ENCODE measurements at regions not wholly inside any gene's neighbourhood (a gene's known extent, or its start where the extent isn't known, plus 50 kb on each side); places are given as distances from the start of the nearest gene placed in this dataset.

GRCh38 chr4:188612659-188613058 lies 473.4 kb downstream of the TRIML1 start:
- H3K27me3 ChIP-seq (ENCODE audit: low read depth) = no peaks in the 10 kb centered on the region
- in situ Hi-C loops (cut with MboI; ENCODE audit: low sequenced_read_pairs) = no loop called here

GRCh38 chr4:188613976-188614375 lies 474.7 kb downstream of the TRIML1 start:
- in situ Hi-C loops (cut with MboI; ENCODE audit: low sequenced_read_pairs) = no loop called here
- no peaks in the 10 kb centered on the region for H3K36me3 ChIP-seq (replicated peaks)
- no peak overlapping the region for H3K4me3 ChIP-seq
- H3K9me3 ChIP-seq = no peaks in the 10 kb centered on the region
- no peaks in the 10 kb centered on the region for H3K27me3 ChIP-seq (ENCODE audit: low read depth)
- DNase-seq (ENCODE audit: low spot score in 2 of 2) = no peak
- H3K4me1 ChIP-seq = no peaks in the 10 kb centered on the region

More at GRCh38 chr4:188612659-188613058, 473.4 kb downstream of the TRIML1 start:
- Histone ChIP-seq H3K4me1 (no peaks in the 10 kb centered on the region), H3K36me3 (replicated peaks) (no peaks in the 10 kb centered on the region), H3K9me3 (no peaks in the 10 kb centered on the region), H3K4me3 (no peak overlapping the region)
- no peak for DNase-seq (ENCODE audit: low spot score in 2 of 2)

GRCh38 chr4:188619456-188620149 lies 480.4 kb downstream of the TRIML1 start:
- no peaks in the 10 kb centered on the region for H3K4me1 ChIP-seq
- H3K36me3 ChIP-seq (replicated peaks) = no peaks in the 10 kb centered on the region
- H3K4me3 ChIP-seq = no peak overlapping the region
- in situ Hi-C loops (cut with MboI; ENCODE audit: low sequenced_read_pairs) = no loop called here
- no peaks in the 10 kb centered on the region for H3K27me3 ChIP-seq (ENCODE audit: low read depth)
- no peaks in the 10 kb centered on the region for H3K9me3 ChIP-seq
- DNase-seq (ENCODE audit: low spot score in 2 of 2) = no peak

- Histone ChIP-seq H3K27me3 (ENCODE audit: low read depth) (no peaks in the 10 kb centered on the region), H3K4me1 (no peaks in the 10 kb centered on the region), H3K36me3 (replicated peaks) (no peaks in the 10 kb centered on the region), H3K4me3 (no peak overlapping the region), H3K9me3 (no peaks in the 10 kb centered on the region)
- no peak for DNase-seq (ENCODE audit: low spot score in 2 of 2)
- in situ Hi-C loops (cut with MboI; ENCODE audit: low sequenced_read_pairs) = no loop called here
These were observed 481.4 kb downstream of the TRIML1 start for GRCh38 chr4:188620608-188621007.

- no peaks in the 10 kb centered on the region for H3K4me1 ChIP-seq
- in situ Hi-C loops (cut with MboI; ENCODE audit: low sequenced_read_pairs) = no loop called here
- DNase-seq (ENCODE audit: low spot score in 2 of 2) = no peak
- no peaks in the 10 kb centered on the region for H3K36me3 ChIP-seq (replicated peaks)
- no peaks in the 10 kb centered on the region; the same call in 1 of the 2 replicates for H3K27me3 ChIP-seq (ENCODE audit: low read depth)
- no peaks in the 10 kb centered on the region for H3K9me3 ChIP-seq
- no peak overlapping the region for H3K4me3 ChIP-seq
These were observed 484.1 kb downstream of the TRIML1 start for GRCh38 chr4:188623314-188623854.

GRCh38 chr4:188624370-188624769 lies 485.1 kb downstream of the TRIML1 start:
- H3K4me3 ChIP-seq = no peak overlapping the region
- H3K4me1 ChIP-seq = no peaks in the 10 kb centered on the region
- no peaks in the 10 kb centered on the region for H3K9me3 ChIP-seq
- DNase-seq (ENCODE audit: low spot score in 2 of 2) = no peak
- H3K36me3 ChIP-seq (replicated peaks) = no peaks in the 10 kb centered on the region
- H3K27me3 ChIP-seq (ENCODE audit: low read depth) = no peaks in the 10 kb centered on the region; the same call in 1 of the 2 replicates
- in situ Hi-C loops (cut with MboI; ENCODE audit: low sequenced_read_pairs) = no loop called here

GRCh38 chr4:188627892-188628291 lies 488.7 kb downstream of the TRIML1 start:
- in situ Hi-C loops (cut with MboI; ENCODE audit: low sequenced_read_pairs) = no loop called here
- H3K9me3 ChIP-seq = 0 out of 2 replicates have a peak, but pooled peaks cover 3% of the 10 kb centered on the region
- DNase-seq (ENCODE audit: low spot score in 2 of 2) = no peak

GRCh38 chr4:188639479-188640100 lies 500.3 kb downstream of the TRIML1 start:
- DNase-seq (ENCODE audit: low spot score in 2 of 2) = no peak
- in situ Hi-C loops (cut with MboI; ENCODE audit: low sequenced_read_pairs) = no loop called here
- Histone ChIP-seq H3K9me3 (no peaks in the 10 kb centered on the region), H3K4me1 (peaks cover 12% of the 10 kb centered on the region), H3K36me3 (replicated peaks) (no peaks in the 10 kb centered on the region), H3K4me3 (no peak overlapping the region), H3K27me3 (ENCODE audit: low read depth) (no peaks in the 10 kb centered on the region)

More at GRCh38 chr4:188627892-188628291, 488.7 kb downstream of the TRIML1 start:
- Histone ChIP-seq H3K4me3 (no peak overlapping the region), H3K36me3 (replicated peaks) (no peaks in the 10 kb centered on the region), H3K4me1 (no peaks in the 10 kb centered on the region), H3K27me3 (ENCODE audit: low read depth) (no peaks in the 10 kb centered on the region; the same call in 1 of the 2 replicates)

- in situ Hi-C loops (cut with MboI; ENCODE audit: low sequenced_read_pairs) = no loop called here
- 0 out of 2 replicates have a peak, but pooled peaks cover 2% of the 10 kb centered on the region for H3K4me1 ChIP-seq
- H3K4me3 ChIP-seq = no peak overlapping the region
- no peaks in the 10 kb centered on the region for H3K27me3 ChIP-seq (ENCODE audit: low read depth)
- DNase-seq (ENCODE audit: low spot score in 2 of 2) = no peak
- H3K9me3 ChIP-seq = no peaks in the 10 kb centered on the region
- H3K36me3 ChIP-seq (replicated peaks) = no peaks in the 10 kb centered on the region
These were observed 508.7 kb downstream of the TRIML1 start for GRCh38 chr4:188647820-188648370.

- H3K27me3 ChIP-seq (ENCODE audit: low read depth) = no peaks in the 10 kb centered on the region
- DNase-seq (ENCODE audit: low spot score in 2 of 2) = no peak
- 0 out of 2 replicates have a peak, but pooled peaks cover 2% of the 10 kb centered on the region for H3K4me1 ChIP-seq
- in situ Hi-C loops (cut with MboI; ENCODE audit: low sequenced_read_pairs) = no loop called here
- H3K36me3 ChIP-seq (replicated peaks) = no peaks in the 10 kb centered on the region
- H3K9me3 ChIP-seq = no peaks in the 10 kb centered on the region
- no peak overlapping the region for H3K4me3 ChIP-seq
These were observed 510.4 kb downstream of the TRIML1 start for GRCh38 chr4:188649635-188650034.

- no peaks in the 10 kb centered on the region for H3K9me3 ChIP-seq
- 0 out of 2 replicates have a peak, but pooled peaks cover 2% of the 10 kb centered on the region for H3K4me1 ChIP-seq
- no peak overlapping the region for H3K4me3 ChIP-seq
- no peaks in the 10 kb centered on the region for H3K27me3 ChIP-seq (ENCODE audit: low read depth)
- H3K36me3 ChIP-seq (replicated peaks) = no peaks in the 10 kb centered on the region
- DNase-seq (ENCODE audit: low spot score in 2 of 2) = no peak
- in situ Hi-C loops (cut with MboI; ENCODE audit: low sequenced_read_pairs) = no loop called here
These were observed 511.3 kb downstream of the TRIML1 start for GRCh38 chr4:188650516-188650915.

GRCh38 chr4:188657365-188657764 lies 518.1 kb downstream of the TRIML1 start:
- in situ Hi-C loops (cut with MboI; ENCODE audit: low sequenced_read_pairs) = no loop called here
- no peak for DNase-seq (ENCODE audit: low spot score in 2 of 2)
- H3K36me3 ChIP-seq (replicated peaks) = no peaks in the 10 kb centered on the region

GRCh38 chr4:188658958-188659522 lies 519.8 kb downstream of the TRIML1 start:
- no peaks in the 10 kb centered on the region for H3K36me3 ChIP-seq (replicated peaks)
- H3K27me3 ChIP-seq (ENCODE audit: low read depth) = no peaks in the 10 kb centered on the region
- DNase-seq (ENCODE audit: low spot score in 2 of 2) = no peak
- H3K9me3 ChIP-seq = no peaks in the 10 kb centered on the region
- in situ Hi-C loops (cut with MboI; ENCODE audit: low sequenced_read_pairs) = no loop called here
- H3K4me3 ChIP-seq = no peak overlapping the region
- H3K4me1 ChIP-seq = peaks cover 3% of the 10 kb centered on the region; the same call in 1 of the 2 replicates

More at GRCh38 chr4:188657365-188657764, 518.1 kb downstream of the TRIML1 start:
- Histone ChIP-seq H3K27me3 (ENCODE audit: low read depth) (no peaks in the 10 kb centered on the region), H3K9me3 (no peaks in the 10 kb centered on the region), H3K4me3 (no peak overlapping the region), H3K4me1 (peaks cover 3% of the 10 kb centered on the region; the same call in 1 of the 2 replicates)
